Loucy (cell line): ENCODE measurements at regions not wholly inside any gene's neighbourhood (a gene's known extent, or its start where the extent isn't known, plus 50 kb on each side); places are given as distances from the start of the nearest gene placed in this dataset.

ENCODE experiments used
- H2AFZ ChIP-seq: fragments of 200-600 bp; sonication (generic); 2 replicates; pipeline ENCODE4 v1.6.0; 2016; ENCODE audit warnings: antibody characterized with exemption, mild to moderate bottlenecking, low read length, moderate library complexity
- H3F3A ChIP-seq: fragments of 200-600 bp; 2 replicates; pipeline ENCODE4 v1.6.0; 2016; ENCODE audit warnings: antibody characterized with exemption, low read depth, mild to moderate bottlenecking
- H3K27me3 ChIP-seq: fragments of 200-600 bp; sonication (generic); 2 replicates; pipeline ENCODE4 v1.6.1; 2014; ENCODE audit warnings: low read length, mild to moderate bottlenecking; ENCODE audit not compliant: insufficient read depth, poor library complexity, severe bottlenecking
- H3K36me3 ChIP-seq: fragments of 200-600 bp; sonication (generic); 2 replicates; pipeline ENCODE4 v1.6.1; 2016; ENCODE audit warnings: low read length; ENCODE audit not compliant: insufficient read depth
- H3K4me1 ChIP-seq: fragments of 200-600 bp; sonication (generic); 2 replicates; pipeline ENCODE4 v1.5.1; 2014; ENCODE audit warnings: low read length, mild to moderate bottlenecking; ENCODE audit not compliant: insufficient read depth, poor library complexity, severe bottlenecking
- H3K4me2 ChIP-seq: fragments of 200-600 bp; sonication (generic); 2 replicates; pipeline ENCODE4 v1.6.0; 2014; ENCODE audit warnings: antibody characterized with exemption, low read length, low read depth, mild to moderate bottlenecking; ENCODE audit not compliant: poor library complexity, severe bottlenecking
- H3K4me3 ChIP-seq: fragments of 200-600 bp; sonication (generic); 2 replicates; pipeline ENCODE4 v1.5.1; 2014; ENCODE audit warnings: low read length, mild to moderate bottlenecking, mixed read lengths; ENCODE audit not compliant: poor library complexity, severe bottlenecking
- H3K79me2 ChIP-seq: fragments of 200-600 bp; sonication (generic); 2 replicates; pipeline ENCODE4 v1.6.1; 2014; ENCODE audit warnings: low read length; ENCODE audit not compliant: insufficient read depth
- H3K9ac ChIP-seq: fragments of 200-600 bp; sonication (generic); 2 replicates; pipeline ENCODE4 v1.6.0; 2014; ENCODE audit warnings: mild to moderate bottlenecking, low read depth, low read length, moderate library complexity; ENCODE audit not compliant: poor library complexity, severe bottlenecking
- H3K9me2 ChIP-seq: fragments of 200-600 bp; sonication (generic); replicated peaks from 2 replicates; pipeline ENCODE4 v1.6.1; 2016; ENCODE audit warnings: low read depth, low read length, mixed read lengths
- H3K9me3 ChIP-seq: fragments of 200-600 bp; sonication (generic); 2 replicates; pipeline ENCODE4 v1.6.1; 2014; ENCODE audit warnings: mild to moderate bottlenecking, antibody characterized with exemption, low read length, low read depth; ENCODE audit not compliant: insufficient read depth
- H4K20me1 ChIP-seq: fragments of 200-600 bp; sonication (generic); 2 replicates; pipeline ENCODE4 v1.6.0; 2014; ENCODE audit warnings: antibody characterized with exemption, low read length, mild to moderate bottlenecking; ENCODE audit not compliant: insufficient read depth, poor library complexity, severe bottlenecking
- EZH2phosphoT487 ChIP-seq: fragments of 200-600 bp; IDR thresholded peaks from 2 replicates; pipeline ENCODE4 v1.6.1; 2018; ENCODE audit warnings: antibody characterized with exemption, mild to moderate bottlenecking, moderate library complexity, borderline replicate concordance
- TF ChIP-seq, protein P1 (sequence below): fragments of 200-600 bp; sonication (generic); conservative IDR thresholded peaks from 2 replicates; pipeline ENCODE4 v1.5.1; 2014; ENCODE audit warnings: mild to moderate bottlenecking, antibody characterized with exemption, low read length

DNA sequence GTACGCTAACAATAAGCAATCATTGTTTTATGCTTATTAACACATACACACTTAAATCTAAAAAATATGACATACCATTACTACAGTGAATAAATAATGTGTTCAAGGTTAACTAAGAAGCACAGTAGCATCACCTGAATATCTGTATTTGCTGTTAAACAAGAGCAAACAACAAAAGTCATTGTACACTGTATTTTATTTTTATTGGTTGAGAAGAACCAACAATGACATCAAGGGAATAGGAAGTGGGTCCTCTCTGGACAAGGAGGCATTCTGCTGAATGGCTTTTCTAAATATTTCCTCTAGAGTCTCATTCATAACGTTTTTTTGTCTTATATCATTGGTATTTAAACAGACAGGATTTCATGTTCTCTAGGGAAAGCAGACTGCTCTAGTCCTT, 460.4 kb downstream of the CDH9 start:
- TF ChIP-seq EZH2phosphoT487 = no peak
- TF ChIP-seq, protein P1, sequence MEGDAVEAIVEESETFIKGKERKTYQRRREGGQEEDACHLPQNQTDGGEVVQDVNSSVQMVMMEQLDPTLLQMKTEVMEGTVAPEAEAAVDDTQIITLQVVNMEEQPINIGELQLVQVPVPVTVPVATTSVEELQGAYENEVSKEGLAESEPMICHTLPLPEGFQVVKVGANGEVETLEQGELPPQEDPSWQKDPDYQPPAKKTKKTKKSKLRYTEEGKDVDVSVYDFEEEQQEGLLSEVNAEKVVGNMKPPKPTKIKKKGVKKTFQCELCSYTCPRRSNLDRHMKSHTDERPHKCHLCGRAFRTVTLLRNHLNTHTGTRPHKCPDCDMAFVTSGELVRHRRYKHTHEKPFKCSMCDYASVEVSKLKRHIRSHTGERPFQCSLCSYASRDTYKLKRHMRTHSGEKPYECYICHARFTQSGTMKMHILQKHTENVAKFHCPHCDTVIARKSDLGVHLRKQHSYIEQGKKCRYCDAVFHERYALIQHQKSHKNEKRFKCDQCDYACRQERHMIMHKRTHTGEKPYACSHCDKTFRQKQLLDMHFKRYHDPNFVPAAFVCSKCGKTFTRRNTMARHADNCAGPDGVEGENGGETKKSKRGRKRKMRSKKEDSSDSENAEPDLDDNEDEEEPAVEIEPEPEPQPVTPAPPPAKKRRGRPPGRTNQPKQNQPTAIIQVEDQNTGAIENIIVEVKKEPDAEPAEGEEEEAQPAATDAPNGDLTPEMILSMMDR = no peak

DNA sequence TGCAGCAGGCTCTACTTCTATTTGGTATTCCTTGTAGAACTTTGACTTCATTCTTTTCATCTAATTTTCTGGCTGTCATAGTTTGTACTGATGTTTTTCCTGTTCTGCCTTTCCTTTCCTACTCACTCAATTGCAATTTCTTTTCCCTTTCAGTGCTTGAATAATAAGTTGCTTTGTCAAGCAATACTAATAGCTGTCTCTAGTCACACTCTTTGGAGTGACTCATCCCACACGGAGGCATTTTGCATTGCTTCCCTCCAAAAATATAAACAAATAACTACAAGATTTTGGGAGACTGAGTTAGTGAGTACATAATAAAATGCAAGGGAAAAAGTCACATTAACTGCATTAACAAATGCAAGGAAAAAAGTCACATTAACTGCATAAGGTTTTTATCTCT, 465.9 kb downstream of the CDH9 start:
- no peaks in the 10 kb centered on the region for H3K27me3 ChIP-seq
- no peaks in the 10 kb centered on the region for H3K9me3 ChIP-seq
- H3K4me3 ChIP-seq = no peak overlapping the region
- TF ChIP-seq, protein P1 = no peak
- TF ChIP-seq EZH2phosphoT487 = no peak
- H3K79me2 ChIP-seq = no peaks in the 10 kb centered on the region
- no peak overlapping the region for H2AFZ ChIP-seq
- no peak overlapping the region for H3K9ac ChIP-seq
- no peak overlapping the region for H3K4me2 ChIP-seq
- no peaks in the 10 kb centered on the region for H3F3A ChIP-seq
- no peaks in the 10 kb centered on the region for H3K9me2 ChIP-seq
- no peaks in the 10 kb centered on the region for H4K20me1 ChIP-seq
- no peaks in the 10 kb centered on the region for H3K36me3 ChIP-seq
- no peaks in the 10 kb centered on the region for H3K4me1 ChIP-seq

More for the DNA sequence above, 460.4 kb downstream of the CDH9 start:
- H3K4me1 ChIP-seq = no peaks in the 10 kb centered on the region
- H3K9ac ChIP-seq = no peak overlapping the region
- no peaks in the 10 kb centered on the region for H3F3A ChIP-seq
- H3K9me2 ChIP-seq = no peaks in the 10 kb centered on the region
- H3K79me2 ChIP-seq = no peaks in the 10 kb centered on the region
- no peaks in the 10 kb centered on the region for H4K20me1 ChIP-seq
- H3K36me3 ChIP-seq = no peaks in the 10 kb centered on the region
- H3K4me2 ChIP-seq = no peak overlapping the region
- H3K27me3 ChIP-seq = no peaks in the 10 kb centered on the region
- H3K9me3 ChIP-seq = no peaks in the 10 kb centered on the region
- no peak overlapping the region for H3K4me3 ChIP-seq
- no peak overlapping the region for H2AFZ ChIP-seq

DNA sequence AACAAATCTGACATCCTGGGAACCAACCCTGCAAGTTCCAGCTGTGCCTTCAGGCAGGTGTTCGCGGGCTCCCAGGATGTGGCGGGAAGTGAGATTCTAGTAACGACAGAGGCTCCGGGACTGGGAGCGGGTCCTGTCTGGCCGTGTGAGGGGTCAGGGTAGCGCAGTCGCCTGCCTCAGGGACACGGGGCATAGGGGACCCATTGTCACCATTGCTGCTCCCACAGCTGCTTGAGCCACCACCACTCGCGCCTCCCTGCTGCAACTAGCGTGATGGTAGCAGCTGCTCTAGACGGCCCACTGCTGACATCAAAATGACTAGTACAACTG, 468.5 kb downstream of the CDH9 start:
- no peaks in the 10 kb centered on the region for H3K79me2 ChIP-seq
- no peaks in the 10 kb centered on the region for H4K20me1 ChIP-seq
- H3K27me3 ChIP-seq = no peaks in the 10 kb centered on the region
- H3K4me3 ChIP-seq = no peak overlapping the region
- H3K4me1 ChIP-seq = no peaks in the 10 kb centered on the region
- TF ChIP-seq, protein P1 = no peak
- TF ChIP-seq EZH2phosphoT487 = no peak
- no peaks in the 10 kb centered on the region for H3K36me3 ChIP-seq
- no peaks in the 10 kb centered on the region for H3F3A ChIP-seq
- no peak overlapping the region for H3K4me2 ChIP-seq
- no peak overlapping the region for H2AFZ ChIP-seq
- H3K9me2 ChIP-seq = no peaks in the 10 kb centered on the region
- no peak overlapping the region for H3K9ac ChIP-seq
- no peaks in the 10 kb centered on the region for H3K9me3 ChIP-seq
